HG03060 (cell line): ENCODE measurements at regions not wholly inside any gene's neighbourhood (a gene's known extent, or its start where the extent isn't known, plus 50 kb on each side); places are given as distances from the start of the nearest gene placed in this dataset.
"Not testable (repeated sequence)": the region's sequence is repeated elsewhere in the genome, so short reads cannot be mapped to it uniquely, and the experiment has no call there.

Source experiments
- ATAC-seq: cut with Tn5 transposase; IDR thresholded peaks from one replicate; pipeline ENCODE4 v1.9.1; 2021; ENCODE audit warnings: low read depth, moderate number of reproducible peaks; ENCODE audit not compliant: unreplicated experiment

GRCh38 chrX:139063364-139063763 is 351.8 kb upstream of the FGF13 start:
- no peak for ATAC-seq

- no peak for ATAC-seq
Measured at GRCh38 chrX:139058831-139059495, 347.4 kb upstream of the FGF13 start.

- ATAC-seq: no peak
Measured at GRCh38 chrX:139052461-139052860, 340.9 kb upstream of the FGF13 start.

- ATAC-seq: no peak
Measured at GRCh38 chrX:139049465-139049864, 337.9 kb upstream of the FGF13 start.

GRCh38 chrX:139044680-139045079 is 333.2 kb upstream of the FGF13 start:
- no peak for ATAC-seq

GRCh38 chrX:139039041-139039440 is 327.5 kb upstream of the FGF13 start:
- ATAC-seq: no peak

- ATAC-seq: no peak
Measured at GRCh38 chrX:139026811-139027210, 315.3 kb upstream of the FGF13 start.

GRCh38 chrX:139026406-139026805 is 314.9 kb upstream of the FGF13 start:
- no peak for ATAC-seq

- ATAC-seq: no peak
Measured at GRCh38 chrX:139025816-139026215, 314.3 kb upstream of the FGF13 start.

GRCh38 chrX:139023531-139023930 is 312.0 kb upstream of the FGF13 start:
- no peak for ATAC-seq

- no peak for ATAC-seq
Measured at GRCh38 chrX:139020801-139021200, 309.3 kb upstream of the FGF13 start.

GRCh38 chrX:139018436-139018835 is 306.9 kb upstream of the FGF13 start:
- ATAC-seq: no peak

- ATAC-seq: no peak
Measured at GRCh38 chrX:139015627-139016026, 304.1 kb upstream of the FGF13 start.

- ATAC-seq: no peak
Measured at GRCh38 chrX:139008185-139008584, 296.7 kb upstream of the FGF13 start.

GRCh38 chrX:139003856-139004527 is 292.5 kb upstream of the FGF13 start:
- ATAC-seq: not testable (repeated sequence)

GRCh38 chrX:139002319-139002718 is 290.8 kb upstream of the FGF13 start:
- ATAC-seq: no peak

GRCh38 chrX:138996268-138996667 is 284.8 kb upstream of the FGF13 start:
- no peak for ATAC-seq

GRCh38 chrX:138995458-138995857 is 283.9 kb upstream of the FGF13 start:
- no peak for ATAC-seq

- ATAC-seq: not testable (repeated sequence)
Measured at GRCh38 chrX:138990425-138990824, 278.9 kb upstream of the FGF13 start.

- ATAC-seq: no peak
Measured at GRCh38 chrX:138986866-138987265, 275.3 kb upstream of the FGF13 start.

- ATAC-seq: no peak
Measured at GRCh38 chrX:138986235-138986634, 274.7 kb upstream of the FGF13 start.

GRCh38 chrX:138982365-138982764 is 270.8 kb upstream of the FGF13 start:
- ATAC-seq: no peak
